ENCODE measurements at regions not wholly inside any gene's neighbourhood (a gene's known extent, or its start where the extent isn't known, plus 50 kb on each side); places are given as distances from the start of the nearest gene placed in this dataset.

DNA sequence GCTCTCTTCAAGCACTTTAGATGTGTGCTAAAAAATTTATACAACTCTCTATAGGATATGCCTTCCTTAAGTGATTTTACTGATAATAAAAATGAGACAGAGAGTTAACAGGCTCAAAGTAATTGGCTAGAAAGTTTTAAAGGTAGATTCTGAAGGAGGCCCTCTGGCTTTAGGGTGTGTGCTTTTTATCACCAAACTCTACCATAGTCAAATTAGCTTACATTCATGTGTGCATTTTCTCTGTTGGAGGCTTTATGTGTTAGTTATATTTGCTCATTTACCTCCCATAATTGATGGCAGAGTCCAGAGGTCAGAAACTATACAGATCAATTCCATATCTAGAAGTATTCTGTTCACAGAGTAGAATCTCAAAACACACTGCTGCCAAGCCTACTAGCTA, 317.5 kb downstream of the JRKL start:
- TF ChIP-seq POLR2A (IDR thresholded peaks at IDR 0.05) (no peak), POLR2AphosphoS5 (IDR thresholded peaks at IDR 0.05) (no peak)

Data from sigmoid colon (tissue), 4 donors.